ENCODE measurements at regions not wholly inside any gene's neighbourhood (a gene's known extent, or its start where the extent isn't known, plus 50 kb on each side); places are given as distances from the start of the nearest gene placed in this dataset.
A peak's percentile ranks its signal among the peaks of the same experiment; 100 is the strongest.
"Not testable (repeated sequence)": the region's sequence is repeated elsewhere in the genome, so short reads cannot be mapped to it uniquely, and the experiment has no call there.

- no peak for DNase-seq
Measured at GRCh38 chr2:225236769-225237323, 162.7 kb upstream of the NYAP2 start.

- DNase-seq: no peak
Measured at GRCh38 chr2:225233234-225233633, 166.3 kb upstream of the NYAP2 start.

- DNase-seq: no peak
Measured at GRCh38 chr2:225231900-225232299, 167.6 kb upstream of the NYAP2 start.

GRCh38 chr2:225229346-225229745 is 170.2 kb upstream of the NYAP2 start:
- DNase-seq: not testable (repeated sequence)

GRCh38 chr2:225226441-225226840 is 173.1 kb upstream of the NYAP2 start:
- no peak for DNase-seq

- DNase-seq: no peak
Measured at GRCh38 chr2:225223301-225223700, 176.2 kb upstream of the NYAP2 start.

GRCh38 chr2:225207471-225207870 is 165.2 kb upstream of the DOCK10 start:
- no peak for DNase-seq

- DNase-seq: no peak
Measured at GRCh38 chr2:225207043-225207442, 164.8 kb upstream of the DOCK10 start.

GRCh38 chr2:225196579-225196978 is 154.3 kb upstream of the DOCK10 start:
- DNase-seq: no peak

GRCh38 chr2:225192869-225193268 is 150.6 kb upstream of the DOCK10 start:
- DNase-seq: no peak

GRCh38 chr2:225190987-225191386 is 148.7 kb upstream of the DOCK10 start:
- DNase-seq: no peak

GRCh38 chr2:225184948-225185347 is 142.7 kb upstream of the DOCK10 start:
- DNase-seq: no peak

GRCh38 chr2:225182126-225182525 is 139.9 kb upstream of the DOCK10 start:
- DNase-seq: no peak

- no peak for DNase-seq
Measured at GRCh38 chr2:225177098-225177497, 134.8 kb upstream of the DOCK10 start.

- peak; percentile 73 for DNase-seq
Measured at GRCh38 chr2:225173909-225174308, 131.6 kb upstream of the DOCK10 start.

GRCh38 chr2:225171350-225171749 is 129.1 kb upstream of the DOCK10 start:
- no peak for DNase-seq

GRCh38 chr2:225170162-225170561 is 127.9 kb upstream of the DOCK10 start:
- DNase-seq: no peak

- no peak for DNase-seq
Measured at GRCh38 chr2:225169396-225169795, 127.1 kb upstream of the DOCK10 start.

- no peak for DNase-seq
Measured at GRCh38 chr2:225165052-225165451, 122.8 kb upstream of the DOCK10 start.

- no peak for DNase-seq
Measured at GRCh38 chr2:225164401-225165050, 122.3 kb upstream of the DOCK10 start.

- DNase-seq: no peak
Measured at GRCh38 chr2:225158360-225158759, 116.1 kb upstream of the DOCK10 start.

- no peak for DNase-seq
Measured at GRCh38 chr2:225156853-225157451, 114.7 kb upstream of the DOCK10 start.

- DNase-seq: no peak
Measured at GRCh38 chr2:225140723-225141122, 98.5 kb upstream of the DOCK10 start.

- no peak for DNase-seq
Measured at GRCh38 chr2:225137971-225138370, 95.7 kb upstream of the DOCK10 start.

GRCh38 chr2:225136552-225136951 is 94.3 kb upstream of the DOCK10 start:
- no peak for DNase-seq

All from NCI-H1436 treated with DMSO at 0.1 percent for 48 hours (cell line).